K562 (cell line): ENCODE measurements at regions not wholly inside any gene's neighbourhood (a gene's known extent, or its start where the extent isn't known, plus 50 kb on each side); places are given as distances from the start of the nearest gene placed in this dataset.

Source experiments
- ATAC-seq: fragments of 200-7000 bp; cut with Tn5 transposase; 3 replicates; pipeline ENCODE4 v1.9.1; 2020; ENCODE audit warnings: moderate library complexity
- BruUV-seq: library from RNA; stranded (reverse); fragments of 400-500 nt; replicated peaks from 2 replicates; lab custom pipeline; 2021; lab: Mats Ljungman, UMichigan
- CTCF ChIA-PET: fragments of 300-600 bp; formaldehyde crosslinking; extraction: SDS; loops from one replicate; lab custom pipeline; 2021; ENCODE audit warnings: low intra/inter-chr PET ratio; lab: Yijun Ruan, JAX
- POLR2A ChIA-PET: fragments of 300-600, 350-650 bp; sonication (Branson Sonifier 250); formaldehyde crosslinking; extraction: SDS; loops from one replicate; lab custom pipeline; 2021; ENCODE audit warnings: antibody characterized with exemption, inconsistent platforms; lab: Yijun Ruan, JAX
- DNase-seq, 4 experiments: peaks; one replicate each; pipeline versions ENCODE4 v3.0.0 to v3.0.0-alpha.2; 2011 to 2018; ENCODE audit warnings: low spot score in 3 of 4, mixed read lengths in 3 of 4; ENCODE audit errors: extremely low read depth in 1 of 4
- FAIRE-seq: peaks from 2 replicates; lab custom pipeline; 2011; peaks lifted over from hg19 to GRCh38; lab: Jason Lieb, UNC
- H2AFZ ChIP-seq: 2 replicates; pipeline ENCODE4 v1.6.0; 2011; ENCODE audit warnings: low read depth, low read length, control low read depth, inconsistent platforms
- H3K27ac ChIP-seq: fragments of 200-600 bp; 3 replicates; pipeline ENCODE4 v1.8.0; 2011; ENCODE audit warnings: low read depth, mild to moderate bottlenecking, control low read depth, inconsistent platforms, low read length, moderate library complexity, mixed read lengths; ENCODE audit errors: extremely low read depth
- H3K27me3 ChIP-seq, 2 experiments: fragments of 300-600 bp in 1 of 2; 2 replicates in 1 of 2; 3 replicates in 1 of 2; pipeline versions ENCODE4 v1.6.0 to v1.8.0; 2011; ENCODE audit warnings: inconsistent platforms in 2 of 2, low read length in 2 of 2, mild to moderate bottlenecking in 1 of 2, mixed read lengths in 1 of 2, moderate library complexity in 1 of 2; ENCODE audit not compliant: control insufficient read depth in 2 of 2, insufficient read depth in 2 of 2
- H3K36me3 ChIP-seq: fragments of 300-600 bp; 3 replicates; pipeline ENCODE4 v1.8.0; 2011; ENCODE audit warnings: mild to moderate bottlenecking, low read length, inconsistent platforms; ENCODE audit not compliant: control insufficient read depth, insufficient read depth
- H3K4me1 ChIP-seq, 2 experiments: fragments of 200-600 bp in 1 of 2; replicated peaks in 1 of 2; 2 replicates in 1 of 2; 3 replicates in 1 of 2; pipeline versions ENCODE4 v1.5.1 to v1.8.0; 2011; ENCODE audit warnings: inconsistent platforms in 2 of 2, low read length in 2 of 2, mild to moderate bottlenecking in 1 of 2, mixed read lengths in 1 of 2, moderate library complexity in 1 of 2; ENCODE audit not compliant: control insufficient read depth in 2 of 2, insufficient read depth in 2 of 2
- H3K4me2 ChIP-seq: 2 replicates; pipeline ENCODE4 v1.6.1; 2011; ENCODE audit warnings: low read length, control low read depth, inconsistent platforms, mixed read lengths; ENCODE audit not compliant: insufficient read depth
- H3K4me3 ChIP-seq: fragments of 200-600 bp; sonication (generic), shearing (Covaris generic); 2 replicates; pipeline ENCODE4 v1.5.1; 2016; ENCODE audit warnings: control low read depth, inconsistent platforms
- H3K79me2 ChIP-seq: fragments of 200-600 bp; 3 replicates; pipeline ENCODE4 v1.8.0; 2011; ENCODE audit warnings: low read length, inconsistent platforms; ENCODE audit not compliant: control insufficient read depth, insufficient read depth
- H3K9ac ChIP-seq, 2 experiments: 2 replicates each; pipeline versions ENCODE4 v1.6.0 to v1.6.1; 2011; ENCODE audit warnings: low read depth in 2 of 2, low read length in 2 of 2, control low read depth in 1 of 2, inconsistent platforms in 1 of 2, mild to moderate bottlenecking in 1 of 2, mixed read lengths in 1 of 2; ENCODE audit not compliant: insufficient read depth in 1 of 2
- H3K9me1 ChIP-seq: one replicate; pipeline ENCODE4 v1.6.0; 2011; ENCODE audit warnings: inconsistent platforms, mild to moderate bottlenecking, low read length, moderate library complexity; ENCODE audit not compliant: control insufficient read depth, insufficient read depth
- H3K9me3 ChIP-seq: replicated peaks from 2 replicates; pipeline ENCODE4 v1.5.1; 2011; ENCODE audit warnings: low read depth, low read length, inconsistent platforms; ENCODE audit not compliant: control insufficient read depth, insufficient read depth
- H4K20me1 ChIP-seq: replicated peaks from 2 replicates; pipeline ENCODE4 v1.6.1; 2011; ENCODE audit warnings: low read length, inconsistent platforms, mixed read lengths; ENCODE audit not compliant: control insufficient read depth, insufficient read depth
- COPS2 ChIP-seq: fragments of 450-650 bp; conservative IDR thresholded peaks from 2 replicates; pipeline ENCODE4 v1.6.1; 2016; ENCODE audit warnings: mild to moderate bottlenecking, moderate library complexity
- DACH1 ChIP-seq: fragments of 450-650 bp; IDR thresholded peaks from 2 replicates; pipeline ENCODE4 v1.6.1; 2018; ENCODE audit not compliant: partially characterized antibody
- ESRRB ChIP-seq: fragments of 250-450 bp; sonication (Bioruptor Pico); IDR thresholded peaks from 2 replicates; pipeline ENCODE4 v1.5.0; 2020; ENCODE audit warnings: mild to moderate bottlenecking, moderate library complexity, borderline replicate concordance
- NR2C1 ChIP-seq, 2 experiments: fragments of 450-650 bp; IDR thresholded peaks; 2 replicates each; pipeline ENCODE4 v1.6.1; 2017; ENCODE audit warnings: mild to moderate bottlenecking in 2 of 2, antibody characterized with exemption in 1 of 2, inconsistent platforms in 1 of 2, missing compliant biosample characterization in 1 of 2, missing genetic modification characterization in 1 of 2
- REST ChIP-seq, 2 experiments: fragments of 450-650 bp; formaldehyde crosslinking in 1 of 2; IDR thresholded peaks; 2 replicates each; pipeline versions ENCODE4 v1.4.0 to v1.6.1; 2014 to 2020; ENCODE audit warnings: mild to moderate bottlenecking in 2 of 2, borderline replicate concordance in 1 of 2, low read depth in 1 of 2
- SAFB ChIP-seq: fragments of 200-400 bp; formaldehyde crosslinking; IDR thresholded peaks from 2 replicates; pipeline ENCODE4 v1.6.1; 2017; ENCODE audit warnings: low read depth, low read length, borderline replicate concordance
- STAT6 ChIP-seq: sonication (generic); formaldehyde crosslinking; IDR thresholded peaks from 2 replicates; pipeline ENCODE4 v1.8.1; 2023; ENCODE audit warnings: mild to moderate bottlenecking, missing genetic modification reagents
- ZBED1 ChIP-seq: IDR thresholded peaks from 2 replicates; pipeline ENCODE4 v1.6.1; 2014
- ZNF551 ChIP-seq: fragments of 250-450 bp; sonication (Bioruptor Pico); IDR thresholded peaks from 2 replicates; pipeline ENCODE4 v1.5.0; 2021; ENCODE audit warnings: mild to moderate bottlenecking, moderate library complexity
- ZNF589 ChIP-seq: fragments of 200-800 bp; sonication (Bioruptor generic); IDR thresholded peaks from 2 replicates; pipeline ENCODE4 v1.6.1; 2016; ENCODE audit warnings: low read depth, missing genetic modification characterization, missing compliant biosample characterization
- ZNF75A ChIP-seq: fragments of 450-650 bp; formaldehyde crosslinking; IDR thresholded peaks from 2 replicates; pipeline ENCODE4 v1.4.0; 2020; ENCODE audit warnings: mild to moderate bottlenecking
- WGBS: fragments of 100-300 bp; shearing (Covaris generic); methylation state at CpG from one replicate; pipeline ENCODE4 v1.1.6; 2016; ENCODE audit warnings: low coverage, mixed read lengths; ENCODE audit not compliant: insufficient coverage; ENCODE audit errors: missing lambda C conversion rate; 5-methylcytosine and 5-hydroxymethylcytosine counted together
- in situ Hi-C: fragments of 300-500 bp; cut with MboI; formaldehyde crosslinking; loops from 4 replicates; pipeline ENCODE4 v1.15.0; 2018; ENCODE audit warnings: inconsistent platforms, mixed read lengths
- intact Hi-C: fragments of 100-400 bp; cut with micrococcal nuclease; formaldehyde crosslinking; loops from 2 replicates; pipeline ENCODE4 v1.14.2; 2022

GRCh38 chr18:43879415-43879814 lies 602.1 kb upstream of the SYT4 start:
- ChIA-PET POLR2A (no interaction called here), CTCF (no interaction called here)
- in situ Hi-C loops = no loop called here
- intact Hi-C loops = no loop called here
- H3K4me3 ChIP-seq = no peak overlapping the region
- BruUV-seq = no TSS peak
- no peak overlapping the region for H3K9ac ChIP-seq
- DNase-seq = no peak
- H3K36me3 ChIP-seq = no peaks in the 10 kb centered on the region
- H2AFZ ChIP-seq = no peak overlapping the region
- H3K9me3 ChIP-seq = no peaks in the 10 kb centered on the region
- FAIRE-seq = no peak
- H4K20me1 ChIP-seq = no peaks in the 10 kb centered on the region
- ATAC-seq = no peak
- H3K27ac ChIP-seq = no peak overlapping the region
- WGBS = 0% methylated on average over 3 of the region's 3 CpGs
- H3K4me2 ChIP-seq = no peak overlapping the region
- no peaks in the 10 kb centered on the region for H3K4me1 ChIP-seq
- H3K27me3 ChIP-seq = no peaks in the 10 kb centered on the region
- no peaks in the 10 kb centered on the region for H3K9me1 ChIP-seq
- no peaks in the 10 kb centered on the region for H3K79me2 ChIP-seq
- TF ChIP-seq NR2C1 (IDR thresholded peaks at IDR 0.05) (no peak), NR2C1 (tag; IDR thresholded peaks at IDR 0.05) (no peak), REST (IDR thresholded peaks at IDR 0.05; ENCODE audit: borderline replicate concordance) (no peak), REST (CRISPR knock-in tag; IDR thresholded peaks at IDR 0.05; ENCODE audit: low read depth) (no peak), STAT6 (no peak), ESRRB (CRISPR knock-in tag) (no peak), DACH1 (no peak), COPS2 (no peak), ZNF589 (no peak), ZNF551 (CRISPR knock-in tag) (no peak), ZBED1 (no peak), SAFB (no peak), ZNF75A (CRISPR knock-in tag) (no peak)
